WTC11 (cell line): ENCODE measurements at regions not wholly inside any gene's neighbourhood (a gene's known extent, or its start where the extent isn't known, plus 50 kb on each side); places are given as distances from the start of the nearest gene placed in this dataset.

Source experiments
- ATAC-seq: fragments of 200-7000 bp; cut with Tn5 transposase; 2 replicates; pipeline ENCODE4 v1.10.0; 2021; ENCODE audit warnings: mild to moderate bottlenecking, moderate library complexity
- CTCF ChIA-PET: fragments of 300-600 bp; sonication (Branson Sonifier 250); formaldehyde crosslinking; loops from one replicate; lab custom pipeline; 2021; ENCODE audit warnings: antibody characterized with exemption; lab: Charles Lee
- POLR2A ChIA-PET: fragments of 350-600 bp; sonication (Branson Sonifier 250); formaldehyde crosslinking; loops from one replicate; lab custom pipeline; 2021; ENCODE audit warnings: antibody characterized with exemption; lab: Charles Lee
- DNase-seq: peaks from one replicate; pipeline ENCODE4 v3.0.0; 2021; ENCODE audit warnings: low spot score
- H3K27ac Mint-ChIP-seq: 2 replicates; pipeline ENCODE4 v1.8.0; 2021; ENCODE audit warnings: mixed read lengths
- H3K27me3 Mint-ChIP-seq: 2 replicates; pipeline ENCODE4 v1.8.0; 2021; ENCODE audit warnings: low read depth, mild to moderate bottlenecking, moderate library complexity, mixed read lengths
- H3K36me3 Mint-ChIP-seq: 2 replicates; pipeline ENCODE4 v1.8.0; 2021; ENCODE audit warnings: mixed read lengths
- H3K4me1 Mint-ChIP-seq: 2 replicates; pipeline ENCODE4 v1.8.0; 2022; ENCODE audit warnings: mixed read lengths
- H3K4me3 Mint-ChIP-seq: 2 replicates; pipeline ENCODE4 v1.8.0; 2021; ENCODE audit warnings: mild to moderate bottlenecking, moderate library complexity, mixed read lengths
- H3K9me3 Mint-ChIP-seq: 2 replicates; pipeline ENCODE4 v1.8.0; 2021; ENCODE audit warnings: mixed read lengths
- ATF3 ChIP-seq: sonication (generic); formaldehyde crosslinking; conservative IDR thresholded peaks from 2 replicates; pipeline ENCODE4 v1.8.1; 2022; ENCODE audit warnings: mild to moderate bottlenecking, missing genetic modification reagents
- ELF4 ChIP-seq: sonication (generic); formaldehyde crosslinking; IDR thresholded peaks from 2 replicates; pipeline ENCODE4 v1.8.1; 2022; ENCODE audit warnings: low read depth, mild to moderate bottlenecking, moderate library complexity, missing genetic modification reagents
- ESRRA ChIP-seq: sonication (generic); formaldehyde crosslinking; IDR thresholded peaks from 2 replicates; pipeline ENCODE4 v1.8.1; 2022; ENCODE audit warnings: mild to moderate bottlenecking, missing genetic modification reagents, borderline replicate concordance
- ETV6 ChIP-seq: sonication (generic); formaldehyde crosslinking; IDR thresholded peaks from 2 replicates; pipeline ENCODE4 v1.8.1; 2022; ENCODE audit warnings: mild to moderate bottlenecking, missing genetic modification reagents
- FOXK1 ChIP-seq: sonication (generic); formaldehyde crosslinking; IDR thresholded peaks from 2 replicates; pipeline ENCODE4 v1.8.0; 2022; ENCODE audit warnings: mild to moderate bottlenecking, moderate library complexity, missing genetic modification reagents
- GRHL2 ChIP-seq: fragments of 250-450 bp; sonication (Bioruptor Pico); IDR thresholded peaks from 2 replicates; pipeline ENCODE4 v1.8.0; 2022; ENCODE audit warnings: mild to moderate bottlenecking, moderate library complexity; ENCODE audit not compliant: insufficient replicate concordance, severe bottlenecking
- GTF2I ChIP-seq: fragments of 250-450 bp; sonication (Bioruptor Pico); conservative IDR thresholded peaks from 2 replicates; pipeline ENCODE4 v1.4.0; 2021; ENCODE audit warnings: mild to moderate bottlenecking
- IRF1 ChIP-seq: sonication (generic); formaldehyde crosslinking; IDR thresholded peaks from 2 replicates; pipeline ENCODE4 v1.8.0; 2023; ENCODE audit warnings: missing genetic modification reagents
- JUN ChIP-seq: sonication (generic); formaldehyde crosslinking; IDR thresholded peaks from 2 replicates; pipeline ENCODE4 v1.8.0; 2023; ENCODE audit warnings: mild to moderate bottlenecking, missing genetic modification reagents
- KAT7 ChIP-seq: sonication (generic); formaldehyde crosslinking; IDR thresholded peaks from 2 replicates; pipeline ENCODE4 v1.8.1; 2023; ENCODE audit warnings: missing genetic modification reagents, mild to moderate bottlenecking, borderline replicate concordance
- NR3C1 ChIP-seq: sonication (generic); formaldehyde crosslinking; conservative IDR thresholded peaks from 2 replicates; pipeline ENCODE4 v1.8.1; 2023; ENCODE audit warnings: low read depth, mild to moderate bottlenecking, missing genetic modification reagents
- RELA ChIP-seq: sonication (generic); formaldehyde crosslinking; IDR thresholded peaks from 2 replicates; pipeline ENCODE4 v1.8.1; 2022; ENCODE audit warnings: missing genetic modification reagents, mild to moderate bottlenecking, borderline replicate concordance
- STAT6 ChIP-seq: sonication (generic); formaldehyde crosslinking; conservative IDR thresholded peaks from 2 replicates; pipeline ENCODE4 v1.8.1; 2023; ENCODE audit warnings: mild to moderate bottlenecking, low read depth, missing genetic modification reagents, moderate library complexity
- USF1 ChIP-seq: sonication (generic); formaldehyde crosslinking; IDR thresholded peaks from 2 replicates; pipeline ENCODE4 v1.8.0; 2022; ENCODE audit warnings: mild to moderate bottlenecking, missing genetic modification reagents
- ZMAT4 ChIP-seq: fragments of 250-450 bp; sonication (Bioruptor Pico); IDR thresholded peaks from 2 replicates; pipeline ENCODE4 v1.9.0; 2021; ENCODE audit warnings: mild to moderate bottlenecking
- ZNF138 ChIP-seq: sonication (generic); formaldehyde crosslinking; conservative IDR thresholded peaks from 2 replicates; pipeline ENCODE4 v1.8.1; 2022; ENCODE audit warnings: mild to moderate bottlenecking, moderate library complexity, missing genetic modification reagents
- ZNF263 ChIP-seq: sonication (generic); formaldehyde crosslinking; IDR thresholded peaks from 2 replicates; pipeline ENCODE4 v1.8.1; 2022; ENCODE audit warnings: low read depth, mild to moderate bottlenecking, moderate library complexity, missing genetic modification reagents
- ZNF317 ChIP-seq: sonication (generic); formaldehyde crosslinking; IDR thresholded peaks from 2 replicates; pipeline ENCODE4 v1.8.1; 2023; ENCODE audit warnings: low read depth, mild to moderate bottlenecking, moderate library complexity, missing genetic modification reagents, borderline replicate concordance
- ZNF671 ChIP-seq: fragments of 250-450 bp; sonication (Bioruptor Pico); IDR thresholded peaks from 2 replicates; pipeline ENCODE4 v1.8.0; 2021; ENCODE audit warnings: mild to moderate bottlenecking

GRCh38 chr5:61755726-61756222 is 423.7 kb downstream of the ZSWIM6 start (continued):
- TF ChIP-seq STAT6 (CRISPR knock-in tag) (no peak), GTF2I (CRISPR knock-in tag) (no peak), FOXK1 (no peak), ZNF263 (no peak)

- CTCF ChIA-PET = interaction anchor here (1.3 to 1.5 kb wide), 2 partner anchors 10 to 11 kb away, joined by 5 to 6 read pairs; no protein-coding TSS in a partner anchor
- TF ChIP-seq JUN (CRISPR knock-in tag) (no peak), ELF4 (CRISPR knock-in tag) (no peak), ZNF138 (CRISPR knock-in tag) (no peak), ZNF671 (CRISPR knock-in tag) (no peak), ESRRA (CRISPR knock-in tag) (no peak), ATF3 (CRISPR knock-in tag) (no peak), RELA (no peak), ZNF317 (CRISPR knock-in tag) (no peak), IRF1 (CRISPR knock-in tag) (no peak)
- TF ChIP-seq, all 79 proteins: peak for 0
- no peak for DNase-seq
- no peak for ATAC-seq
- POLR2A ChIA-PET = no interaction called here
- Mint-ChIP-seq H3K4me3 (no peak overlapping the region), H3K9me3 (peaks cover 41% of the 10 kb centered on the region), H3K36me3 (peaks cover 24% of the 10 kb centered on the region), H3K4me1 (peaks cover 18% of the 10 kb centered on the region), H3K27me3 (no peaks in the 10 kb centered on the region), H3K27ac (no peak overlapping the region)
These were observed 426.7 kb downstream of the ZSWIM6 start for GRCh38 chr5:61758711-61759110.

GRCh38 chr5:61765471-61765870 is 433.4 kb downstream of the ZSWIM6 start:
- Mint-ChIP-seq H3K9me3 (peaks cover 39% of the 10 kb centered on the region), H3K27me3 (no peaks in the 10 kb centered on the region; the same call in 1 of the 2 replicates), H3K27ac (no peak overlapping the region), H3K36me3 (peaks cover 22% of the 10 kb centered on the region), H3K4me3 (no peak overlapping the region), H3K4me1 (peaks cover 6% of the 10 kb centered on the region)
- ChIA-PET CTCF (no interaction called here), POLR2A (no interaction called here)
- no peak for TF ChIP-seq NR3C1 (CRISPR knock-in tag)
- TF ChIP-seq ELF4 (CRISPR knock-in tag) = no peak
- no peak for TF ChIP-seq GRHL2 (CRISPR knock-in tag)
- TF ChIP-seq ZMAT4 = no peak
- TF ChIP-seq KAT7 (CRISPR knock-in tag) = no peak
- DNase-seq = no peak
- ATAC-seq = no peak

GRCh38 chr5:61766141-61766540 is 434.1 kb downstream of the ZSWIM6 start:
- no peaks in the 10 kb centered on the region; the same call in 1 of the 2 replicates for H3K27me3 Mint-ChIP-seq
- peaks cover 6% of the 10 kb centered on the region for H3K4me1 Mint-ChIP-seq
- DNase-seq = no peak
- peaks cover 18% of the 10 kb centered on the region for H3K36me3 Mint-ChIP-seq
- H3K9me3 Mint-ChIP-seq = peaks cover 35% of the 10 kb centered on the region
- H3K4me3 Mint-ChIP-seq = no peak overlapping the region
- CTCF ChIA-PET = no interaction called here
- TF ChIP-seq USF1 (CRISPR knock-in tag) = no peak
- TF ChIP-seq ETV6 (CRISPR knock-in tag) = no peak
- TF ChIP-seq, all 79 proteins: peak for 0
- no peak for ATAC-seq
- POLR2A ChIA-PET = no interaction called here
- H3K27ac Mint-ChIP-seq = no peak overlapping the region
